ENCODE measurements at regions not wholly inside any gene's neighbourhood (a gene's known extent, or its start where the extent isn't known, plus 50 kb on each side); places are given as distances from the start of the nearest gene placed in this dataset.

DNA sequence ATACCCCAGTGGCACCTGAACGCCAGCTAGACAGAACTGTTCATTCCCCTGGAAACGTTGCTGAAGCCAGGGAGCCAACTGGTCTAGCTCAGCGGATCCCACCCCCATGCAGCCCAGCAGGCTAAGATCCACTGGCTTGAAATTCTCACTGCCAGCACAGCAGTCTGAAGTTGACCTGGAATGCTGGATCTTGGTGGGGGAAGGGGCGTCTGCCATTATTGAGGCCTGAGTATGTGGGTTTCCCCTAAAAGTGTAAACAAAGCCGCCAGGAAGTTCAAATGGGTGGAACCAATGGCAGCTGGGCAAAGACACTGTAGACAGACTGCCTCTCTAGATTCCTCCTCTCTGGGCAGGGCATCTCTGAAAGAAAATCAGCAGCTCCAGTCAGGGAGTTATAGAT is 213.0 kb downstream of the NKX6-1 start:
- no peak for TF ChIP-seq GATA2 (IDR thresholded peaks at IDR 0.05; ENCODE audit: low read depth, low read length)
- no peak for TF ChIP-seq GATA3 (IDR thresholded peaks at IDR 0.05; ENCODE audit: low read depth, low read length)

Data from SH-SY5Y (cell line).